Activated CD8-positive, alpha-beta memory T cell treated with anti-CD3 and anti-CD28 coated beads for 24 hours (primary cell): ENCODE measurements at regions not wholly inside any gene's neighbourhood (a gene's known extent, or its start where the extent isn't known, plus 50 kb on each side); places are given as distances from the start of the nearest gene placed in this dataset.

Experiments used
- DNase-seq: peaks from one replicate; pipeline ENCODE4 v3.0.0-alpha.2; 2020

DNA sequence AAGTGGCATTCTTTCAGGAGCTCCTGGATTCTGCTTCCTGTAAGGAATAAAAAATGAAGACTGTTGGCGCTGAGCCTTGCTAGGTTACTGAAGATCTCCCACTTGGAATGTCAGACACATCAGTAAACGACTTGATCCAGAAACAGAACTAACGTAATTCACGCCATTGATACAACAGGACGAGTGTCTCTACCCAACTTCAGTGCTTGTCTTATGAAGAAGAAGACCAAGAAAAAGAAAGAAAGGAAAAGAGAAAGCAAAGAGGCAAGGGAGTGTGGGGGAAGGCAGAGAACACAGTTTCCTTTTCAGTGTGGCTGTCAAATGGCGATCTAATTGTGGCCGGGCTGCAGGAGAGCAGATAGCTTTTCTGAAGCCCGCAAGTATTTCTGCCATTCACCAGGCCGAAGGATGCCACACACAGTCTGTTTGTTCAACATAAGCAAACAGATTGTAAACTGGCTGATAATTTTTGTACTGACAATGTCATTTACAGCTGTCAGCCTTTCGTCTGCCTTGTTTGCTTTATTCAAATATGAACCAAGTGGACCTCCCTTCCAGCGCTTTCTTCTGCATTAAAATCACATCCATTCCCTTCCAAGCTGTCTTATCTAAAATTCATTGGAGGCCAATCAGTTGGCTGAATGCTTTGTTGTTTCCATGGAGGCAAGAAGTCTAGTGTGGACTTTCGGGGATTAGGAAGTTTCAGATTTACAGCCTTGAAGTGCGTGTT, 180.6 kb downstream of the FOXA2 start:
- DNase-seq = no peak

DNA sequence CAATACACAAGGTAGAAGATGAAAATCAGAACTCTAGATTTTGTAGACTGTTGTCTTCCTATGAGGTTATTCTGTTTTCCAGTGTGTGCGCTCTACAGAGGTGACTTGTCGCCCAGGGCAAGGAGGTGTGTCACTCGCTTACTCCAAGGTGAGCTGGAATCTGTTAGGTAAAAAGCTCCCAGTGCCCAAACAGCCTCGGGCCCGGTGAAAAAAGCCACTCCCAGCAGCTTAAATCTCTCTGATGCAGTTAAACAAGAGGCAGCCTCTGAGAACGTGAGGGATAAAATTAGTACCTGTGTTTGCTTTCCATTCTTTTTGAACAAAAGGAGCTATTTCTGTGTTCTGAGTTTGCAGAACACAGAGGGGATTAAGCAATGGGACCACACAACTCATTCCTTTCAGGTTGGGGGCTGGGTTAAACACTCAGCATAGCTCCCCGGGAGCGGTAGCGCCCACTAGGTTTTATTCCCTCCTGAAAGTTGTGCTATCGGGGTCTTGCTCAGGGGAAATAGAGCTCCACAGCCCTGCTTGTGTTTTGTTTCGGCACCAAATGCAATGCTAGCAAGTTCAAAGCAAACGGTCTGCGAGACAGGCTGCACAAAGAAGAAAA, 181.2 kb downstream of the FOXA2 start:
- no peak for DNase-seq

DNA sequence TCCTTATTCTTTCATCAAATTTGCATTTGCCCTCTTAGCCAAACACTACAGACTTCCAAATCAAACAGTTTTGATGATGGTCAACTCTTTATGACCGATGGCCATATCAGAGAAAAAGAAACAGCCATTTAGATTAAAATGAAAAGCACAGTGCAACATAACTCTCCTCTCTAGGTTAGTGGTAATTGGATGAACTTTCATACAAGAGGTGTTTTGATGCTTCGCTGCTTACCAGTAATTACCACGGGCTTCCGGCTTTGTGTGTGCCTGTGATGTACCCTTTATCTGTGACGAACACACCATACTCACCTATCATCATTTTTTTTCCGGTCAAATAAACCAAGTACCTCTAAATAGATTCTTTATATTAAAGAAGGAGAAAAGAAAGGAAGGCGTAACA, 181.8 kb downstream of the FOXA2 start:
- DNase-seq = no peak

DNA sequence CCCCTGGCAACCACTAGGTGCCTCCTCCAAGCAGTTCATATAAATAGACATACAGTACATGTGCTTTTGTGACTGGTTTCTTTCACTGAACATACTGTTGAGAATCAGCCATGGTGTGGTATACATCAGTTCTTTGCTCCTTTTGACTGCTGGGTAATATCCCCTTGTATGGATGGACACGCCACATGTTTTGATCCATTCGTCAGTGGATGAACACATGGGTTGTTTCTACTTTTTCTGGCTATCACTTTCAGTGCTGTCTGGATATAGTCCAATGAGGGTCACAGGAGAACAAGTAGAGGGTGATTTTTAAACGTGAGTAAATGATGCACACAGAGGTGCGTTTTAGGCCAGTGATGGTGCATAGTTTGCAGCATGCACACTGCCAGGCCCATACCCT, 183.9 kb downstream of the FOXA2 start:
- no peak for DNase-seq

DNA sequence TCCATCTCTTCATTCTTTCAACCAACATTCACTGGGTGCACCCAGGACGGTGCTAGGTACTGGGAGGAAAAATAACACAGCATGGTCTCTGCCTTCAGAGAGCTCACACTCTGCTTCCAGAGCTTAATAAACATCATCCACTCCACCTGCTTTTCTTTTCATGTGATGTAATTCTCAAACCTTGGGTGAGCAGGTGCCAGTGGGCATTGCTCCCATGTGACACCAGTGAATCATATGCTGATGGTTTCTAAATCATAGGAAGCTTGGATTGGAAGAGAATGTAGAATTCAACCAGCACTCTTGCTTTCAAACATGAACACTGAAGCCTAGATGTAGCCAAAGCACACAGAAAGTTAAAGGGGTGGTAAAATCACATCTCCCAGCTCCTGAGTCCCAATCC, 189.8 kb downstream of the FOXA2 start:
- no peak for DNase-seq

DNA sequence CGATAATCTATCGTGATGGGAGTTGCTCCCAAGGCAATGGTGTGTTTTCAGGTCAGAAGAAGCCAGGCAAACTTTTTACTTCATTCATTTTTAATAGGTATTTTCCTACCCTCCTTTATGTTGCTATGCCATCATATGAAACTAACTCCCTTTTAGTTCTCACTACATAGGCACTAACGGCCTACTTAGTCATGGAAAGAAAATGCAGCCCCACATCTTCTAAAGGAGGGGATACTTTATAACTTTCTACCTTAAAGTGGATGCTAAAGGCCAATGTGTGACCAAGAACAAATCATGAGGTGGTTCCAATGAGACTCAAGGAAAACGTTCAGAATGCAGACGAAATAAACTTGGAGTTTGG, 193.8 kb downstream of the FOXA2 start:
- no peak for DNase-seq

DNA sequence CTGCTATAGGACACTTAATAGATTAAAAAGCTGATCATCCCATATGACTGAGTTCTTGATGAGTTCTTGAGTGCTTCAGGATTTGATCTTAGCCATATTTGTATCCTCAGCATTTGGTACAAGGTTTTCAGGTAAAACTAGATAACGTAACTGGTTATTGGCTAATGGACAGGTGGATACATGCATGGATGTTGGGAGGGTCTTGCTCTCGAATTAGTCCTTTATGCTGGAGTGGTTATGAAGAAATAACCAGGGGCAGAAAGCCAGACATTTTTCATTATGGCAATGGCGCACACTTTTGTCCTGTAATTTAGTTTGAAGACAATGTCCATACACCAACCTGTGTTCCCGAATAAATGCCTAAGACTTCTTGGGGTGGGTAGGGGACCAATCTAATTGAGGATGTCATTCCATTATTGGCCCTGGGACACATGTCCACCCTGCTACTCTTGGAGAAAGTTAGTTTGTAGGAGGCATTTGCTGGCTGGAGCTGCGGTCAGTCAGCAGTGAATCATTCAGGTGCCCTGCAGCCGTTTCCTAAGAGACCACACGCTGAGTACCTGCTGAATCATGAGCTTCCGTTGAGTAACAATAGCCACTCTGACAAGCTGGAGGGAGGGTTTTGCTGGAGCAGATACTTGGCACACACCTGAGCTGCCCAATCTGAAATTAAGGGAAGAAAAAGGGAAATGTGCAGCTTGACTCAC, 194.4 kb downstream of the FOXA2 start:
- DNase-seq = no peak

DNA sequence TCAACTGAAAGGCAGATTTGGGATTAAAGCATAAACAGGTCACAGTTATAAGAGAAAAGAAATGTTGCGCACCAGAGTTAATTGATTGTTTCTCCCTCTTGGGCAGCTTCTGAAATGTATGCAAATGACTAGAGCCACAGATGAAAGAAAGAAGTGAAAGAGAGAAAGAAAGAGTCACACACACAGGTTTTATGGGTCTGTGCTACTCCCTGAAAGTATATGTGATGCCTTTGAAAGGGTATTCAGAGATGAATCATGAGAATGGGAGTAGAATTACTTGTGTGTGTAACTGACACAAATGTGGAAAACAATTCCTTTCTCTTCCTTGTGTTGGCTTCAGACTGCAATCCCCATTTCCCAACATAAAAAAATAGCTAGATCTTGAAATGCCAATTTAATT, 196.9 kb downstream of the FOXA2 start:
- no peak for DNase-seq

DNA sequence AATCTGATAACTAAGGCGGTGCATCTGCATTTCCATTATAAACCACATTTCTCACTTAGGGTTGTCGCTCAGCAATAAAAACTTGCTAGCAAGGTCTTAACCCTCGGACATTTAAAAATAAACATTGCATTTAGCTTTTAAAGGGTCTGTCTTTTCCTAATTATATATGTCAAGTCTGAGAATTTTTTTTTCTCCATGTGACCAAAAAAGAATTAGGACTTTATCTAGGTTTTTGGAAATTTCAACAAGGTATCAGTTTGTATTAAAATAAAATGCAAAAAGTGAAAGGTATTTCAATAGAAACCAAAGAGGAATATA, 198.1 kb downstream of the FOXA2 start:
- no peak for DNase-seq

DNA sequence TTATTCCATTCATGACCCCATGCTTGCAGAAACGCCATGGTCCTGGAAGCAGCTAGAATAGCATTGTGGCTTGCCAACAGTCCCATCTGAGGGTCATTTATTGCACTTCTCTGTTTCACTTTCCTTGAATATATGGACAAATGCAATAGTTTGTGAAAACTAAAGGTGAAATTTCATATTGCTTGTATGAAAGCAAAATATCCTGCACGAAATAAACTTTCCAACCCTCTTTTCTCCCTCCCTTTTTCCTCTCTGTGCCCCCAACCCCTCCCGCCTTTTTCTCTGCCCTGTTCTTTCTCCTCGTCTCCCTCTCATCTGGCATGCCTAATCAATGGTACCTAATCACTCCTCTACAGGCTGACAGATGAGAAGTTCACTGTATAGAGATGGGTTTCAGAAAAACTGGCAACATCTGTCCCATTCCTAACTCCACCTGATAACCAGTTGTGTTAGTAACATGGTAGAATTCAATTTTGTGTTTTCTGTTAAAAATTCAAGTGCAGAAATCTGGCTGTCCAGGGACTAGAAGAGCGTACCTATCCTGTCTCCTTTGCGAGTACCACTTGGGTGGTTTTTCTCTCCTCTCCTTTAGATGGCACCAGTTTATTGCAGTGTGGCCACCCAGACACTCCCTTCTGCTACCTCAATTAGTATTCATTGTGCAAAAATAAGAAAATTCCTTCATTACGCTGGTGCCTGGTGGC, 198.6 kb downstream of the FOXA2 start:
- no peak for DNase-seq

DNA sequence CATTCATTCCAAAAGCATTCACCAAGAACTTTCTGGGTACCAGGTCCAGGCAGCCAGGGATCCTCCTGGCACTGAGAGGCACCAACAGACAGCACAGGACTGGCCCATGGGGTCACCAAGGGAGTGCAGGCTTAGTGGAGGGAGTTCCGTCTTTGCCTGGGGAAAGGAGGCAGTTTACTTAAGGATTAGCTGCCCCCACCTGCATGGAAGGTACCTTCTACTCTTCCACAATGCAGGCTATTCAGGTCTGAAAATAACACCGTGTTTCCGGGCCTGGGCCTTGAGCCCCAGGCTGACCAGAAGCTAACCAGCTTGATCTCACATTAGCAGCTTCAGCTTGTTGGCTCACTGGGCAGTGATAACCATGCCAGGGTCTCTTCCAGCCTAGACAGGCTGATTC, 199.4 kb downstream of the FOXA2 start:
- DNase-seq = no peak

DNA sequence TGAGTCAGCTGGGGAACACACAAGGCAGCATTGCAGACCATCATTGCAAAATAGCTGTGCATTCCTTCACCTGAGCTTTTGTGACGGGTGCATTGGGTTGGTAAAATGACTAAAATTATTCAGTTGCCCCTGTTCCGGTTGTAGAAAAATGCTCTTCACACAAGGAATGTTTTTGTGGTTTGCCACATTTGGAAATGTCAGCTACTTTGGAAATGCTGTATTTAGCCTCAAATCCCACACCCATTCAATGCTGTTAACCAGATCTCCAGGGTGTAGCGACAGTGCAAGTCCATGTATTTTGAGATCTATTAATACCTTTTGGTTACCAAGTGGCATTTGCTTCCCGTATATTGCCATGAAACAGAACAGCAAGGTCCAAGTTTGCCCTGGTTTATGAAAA, 201.2 kb downstream of the FOXA2 start:
- DNase-seq = no peak

DNA sequence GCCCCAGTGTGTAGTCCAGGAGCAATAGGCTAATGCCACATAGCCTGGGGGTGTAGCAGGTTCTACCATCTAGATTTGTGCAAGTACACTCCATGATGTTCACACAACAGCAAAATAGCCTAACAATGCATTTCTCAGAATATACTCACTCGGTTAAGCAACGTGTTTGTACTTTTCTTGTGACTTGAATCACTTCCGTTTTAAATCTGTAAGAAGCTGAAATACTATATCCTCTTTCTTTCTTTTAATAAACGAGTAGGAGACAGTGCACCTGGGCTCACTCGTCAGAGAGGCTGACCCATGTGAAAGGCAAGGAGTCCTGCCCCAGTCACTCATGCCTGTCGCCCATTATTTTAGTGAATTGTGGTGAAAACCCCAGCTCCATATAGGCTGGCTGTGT, 201.6 kb downstream of the FOXA2 start:
- no peak for DNase-seq

DNA sequence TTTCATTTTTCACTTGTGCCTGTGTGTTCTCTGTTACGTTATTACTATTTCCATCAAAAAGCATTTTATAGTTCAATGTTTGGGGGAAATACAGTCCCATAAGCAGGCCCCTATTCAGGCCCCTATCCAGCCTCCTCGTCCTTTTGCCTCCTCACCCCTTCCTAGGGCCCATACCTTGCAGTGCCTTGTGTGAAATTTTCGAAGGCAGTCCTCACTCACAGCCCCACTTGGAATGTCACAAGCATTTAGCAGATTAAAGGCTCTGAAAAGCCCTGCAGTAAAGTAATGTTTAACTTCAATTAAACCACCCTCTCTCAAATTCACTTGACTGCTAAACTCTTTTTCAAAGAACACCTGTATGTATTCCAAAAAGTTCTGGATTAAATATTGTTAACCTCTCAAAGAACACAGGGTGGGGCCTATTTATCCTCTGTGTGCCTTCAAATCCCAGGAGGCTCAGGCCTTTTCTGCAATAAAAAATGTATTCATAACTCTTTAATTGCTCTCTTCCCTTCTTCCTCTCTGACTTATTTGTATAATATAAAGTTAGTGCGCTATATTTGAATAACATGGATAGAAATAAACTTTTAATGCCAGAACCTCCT, 202.5 kb downstream of the FOXA2 start:
- no peak for DNase-seq

DNA sequence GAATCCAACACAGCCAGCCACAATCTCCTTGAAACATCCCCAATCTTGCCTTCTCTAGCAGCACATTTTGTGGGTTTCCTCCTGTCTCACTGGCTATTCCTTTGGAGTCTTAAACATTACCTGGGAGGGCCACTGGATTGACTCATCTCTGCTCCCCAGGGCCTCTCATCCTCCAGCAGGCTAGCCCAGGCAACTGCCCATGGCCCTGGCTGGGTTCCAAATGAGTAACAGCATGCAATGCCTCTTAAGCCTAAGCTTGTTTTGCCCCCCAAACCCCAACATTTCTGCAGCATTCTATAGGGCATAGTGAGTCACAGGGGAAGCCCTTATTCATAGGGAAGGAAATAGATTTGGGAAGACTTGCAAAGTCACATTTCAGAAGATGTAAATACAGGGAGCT, 204.9 kb downstream of the FOXA2 start:
- no peak for DNase-seq

DNA sequence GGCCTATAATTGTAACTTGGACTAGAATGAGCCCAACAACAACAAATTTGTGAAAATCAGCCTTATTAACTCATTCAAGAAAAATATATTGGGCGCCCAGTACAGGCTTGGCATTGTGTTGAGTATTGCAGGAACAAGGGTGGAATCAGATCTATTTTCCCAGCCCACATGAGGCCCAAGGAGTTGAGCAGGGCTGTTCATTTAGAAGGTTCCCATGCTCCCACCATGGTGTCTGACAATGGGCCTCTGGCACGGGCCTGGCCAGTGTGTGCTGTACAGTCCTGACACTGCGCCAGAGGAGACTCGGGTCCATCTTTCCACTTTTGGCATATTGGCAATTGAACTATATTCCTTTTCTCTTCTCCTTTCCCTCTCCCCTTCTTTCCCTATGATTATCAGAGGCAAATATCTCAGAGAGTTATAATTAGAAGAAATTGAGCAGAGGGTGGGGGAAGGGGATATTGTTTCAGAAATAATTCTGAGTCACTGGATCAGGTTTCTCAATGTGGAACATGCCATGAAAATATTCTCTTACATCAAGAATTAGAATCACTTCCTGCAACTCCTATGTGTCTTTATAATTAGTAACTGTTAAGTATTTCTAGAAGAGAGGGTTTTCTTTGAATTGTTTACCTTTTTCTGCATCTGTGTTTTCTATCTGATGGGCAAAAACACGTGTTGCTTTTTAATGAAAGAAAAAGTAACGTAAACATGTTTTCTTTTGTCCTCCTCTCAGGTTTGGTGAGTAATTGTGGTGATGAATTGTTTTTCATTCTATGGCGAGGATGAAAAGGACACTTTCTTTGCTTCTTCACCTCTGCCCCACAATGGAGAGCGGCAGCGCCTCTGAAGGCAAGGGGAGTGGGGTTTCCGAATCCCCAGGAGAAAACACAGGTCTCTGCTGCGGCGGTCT, 209.4 kb downstream of the FOXA2 start:
- DNase-seq = no peak

DNA sequence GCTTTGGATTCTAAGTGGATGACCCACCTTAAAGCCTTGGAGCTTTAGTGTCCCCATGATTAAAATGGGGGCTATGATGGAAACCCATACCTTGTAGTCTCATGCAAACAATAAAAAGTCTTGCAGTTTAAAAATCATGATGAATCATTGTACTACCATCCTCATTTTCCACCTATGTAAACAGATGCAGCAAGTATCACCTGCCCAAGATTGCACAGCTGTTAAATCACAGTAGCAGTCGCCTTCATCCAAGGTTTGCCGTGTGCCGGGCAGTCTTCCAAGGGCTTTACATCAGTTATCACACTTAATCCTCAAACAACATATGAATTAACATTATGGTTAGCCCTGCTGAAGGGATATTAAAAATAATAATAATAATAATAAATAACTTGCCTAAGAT, 210.3 kb downstream of the FOXA2 start:
- DNase-seq = no peak

DNA sequence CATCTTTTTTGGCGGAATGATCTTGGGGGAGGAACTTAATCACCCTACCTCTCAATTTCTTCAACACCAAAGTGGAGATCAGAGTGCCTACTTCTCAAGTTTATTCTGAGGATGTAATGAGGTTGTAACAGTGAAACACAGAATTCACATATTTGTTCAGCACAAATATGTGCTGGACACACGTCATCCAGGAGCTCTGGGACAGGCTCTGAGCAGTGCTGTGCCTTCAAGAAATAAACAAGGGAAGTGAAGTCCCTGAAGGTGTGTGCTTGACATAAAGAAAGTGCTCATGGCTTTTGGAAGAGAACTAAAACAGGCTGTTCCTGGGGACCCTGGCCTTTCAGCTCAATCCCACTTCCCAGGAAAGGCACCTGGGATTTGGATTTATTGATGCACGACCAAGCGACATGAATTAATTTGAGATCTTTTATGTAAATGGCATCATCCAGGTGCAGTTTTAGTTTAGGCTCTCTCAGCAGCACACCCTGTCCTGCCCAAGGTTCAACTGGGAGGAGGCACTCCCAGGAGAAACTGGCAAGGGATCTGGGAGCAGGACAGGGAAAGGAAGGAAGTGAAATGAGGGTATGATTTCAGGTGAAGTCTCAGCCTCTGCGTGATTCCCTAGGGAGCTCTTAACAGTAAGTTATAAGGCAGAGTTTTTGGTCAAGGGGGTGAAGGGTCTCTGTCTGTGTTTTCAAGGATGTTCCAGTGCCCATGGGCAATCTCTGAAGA, 211.0 kb downstream of the FOXA2 start:
- DNase-seq = no peak

DNA sequence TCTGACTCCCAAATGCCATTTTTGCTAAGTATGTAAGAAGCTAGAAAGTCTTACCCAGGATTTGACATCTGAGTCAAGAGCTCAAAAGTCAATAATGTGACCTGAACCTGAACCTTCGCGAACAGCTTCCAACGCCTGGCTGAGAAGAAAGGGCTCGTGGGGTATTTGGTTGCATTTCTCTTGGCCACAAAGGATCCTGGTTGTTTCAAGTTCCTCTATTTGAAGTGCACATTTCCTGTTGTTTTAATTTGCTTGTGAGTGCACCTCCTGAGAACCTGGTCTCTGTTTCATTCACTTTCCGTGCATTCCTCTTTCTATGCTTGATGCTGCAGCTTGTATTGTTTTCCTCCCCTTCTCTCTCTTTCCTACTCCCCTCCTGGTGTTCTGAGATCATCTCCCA, 212.5 kb downstream of the FOXA2 start:
- no peak for DNase-seq

DNA sequence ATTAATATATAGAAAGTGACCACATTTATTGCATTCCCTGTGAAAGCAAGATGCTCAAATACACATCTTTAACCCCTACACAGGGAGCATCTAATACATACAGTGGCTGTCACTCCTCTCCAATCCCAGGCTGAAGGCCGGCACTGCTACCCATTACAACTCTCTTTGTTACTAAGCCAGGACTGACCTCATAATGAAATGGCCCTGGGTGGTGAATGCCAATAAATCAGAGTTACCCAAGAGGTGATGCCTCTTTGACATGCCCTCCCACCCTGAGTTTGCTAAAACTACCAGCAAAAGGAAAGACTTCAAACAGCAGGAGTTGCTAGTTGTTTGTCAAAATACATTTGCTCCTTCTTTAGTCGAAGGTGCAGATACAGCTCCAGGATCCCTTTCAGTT, 214.2 kb downstream of the FOXA2 start:
- no peak for DNase-seq

DNA sequence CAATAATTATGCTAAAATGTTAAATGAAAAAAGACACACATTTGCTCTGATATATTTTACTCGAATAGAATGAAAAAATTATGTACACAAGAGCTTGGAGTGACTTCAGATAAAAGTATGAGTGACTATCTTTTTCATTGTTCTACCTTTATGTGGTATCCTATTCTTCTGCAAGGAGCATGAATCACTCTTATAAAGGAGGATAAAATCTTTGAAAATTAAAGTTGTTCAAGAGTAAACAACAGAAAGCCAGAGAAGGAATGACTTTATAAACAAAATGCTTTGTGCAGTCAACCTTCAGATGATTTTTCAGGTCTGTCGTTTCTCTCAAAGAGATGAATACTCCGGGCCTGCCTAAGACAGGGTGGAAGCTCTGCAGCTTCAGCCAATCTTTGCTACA, 215.3 kb downstream of the FOXA2 start:
- no peak for DNase-seq

DNA sequence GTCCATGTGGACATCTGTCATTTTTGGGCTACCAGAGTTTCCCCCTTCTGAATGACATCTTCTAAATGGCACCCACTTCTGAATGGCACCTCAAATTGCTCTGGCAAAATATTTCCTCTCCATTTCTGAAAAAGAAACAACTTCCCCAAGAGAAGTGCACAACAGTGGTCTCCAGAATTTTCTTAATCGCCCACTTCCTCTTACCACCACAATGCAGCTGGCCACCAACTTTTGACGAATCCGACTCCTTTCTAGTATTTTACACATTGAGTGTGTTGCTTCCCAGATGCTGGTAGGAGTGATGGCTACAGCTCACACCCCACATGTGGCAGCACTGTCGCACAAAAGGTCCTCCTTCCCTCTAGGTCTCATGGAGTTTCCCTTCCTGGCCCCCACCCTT, 216.1 kb downstream of the FOXA2 start:
- no peak for DNase-seq
